Liver (tissue), 8 donors: ENCODE measurements at regions not wholly inside any gene's neighbourhood (a gene's known extent, or its start where the extent isn't known, plus 50 kb on each side); places are given as distances from the start of the nearest gene placed in this dataset.

Source experiments
- DNase-seq: peaks from one replicate; pipeline ENCODE4 v3.0.0-alpha.2; 2017; ENCODE audit warnings: low spot score
- H3K27ac ChIP-seq, 2 donors: one replicate each; pipeline ENCODE4 v1.7.0; 2013; ENCODE audit warnings: inconsistent platforms in 2 of 2, low read length in 2 of 2, control low read depth in 1 of 2, low read depth in 1 of 2, mild to moderate bottlenecking in 1 of 2
- H3K27me3 ChIP-seq, 4 donors: one replicate each; pipeline versions ENCODE4 v1.6.1 to v1.7.0; 2013; ENCODE audit warnings: low read length in 3 of 4, inconsistent platforms in 1 of 4, mild to moderate bottlenecking in 1 of 4, moderate library complexity in 1 of 4; ENCODE audit not compliant: control insufficient read depth in 4 of 4, insufficient read depth in 4 of 4
- H3K36me3 ChIP-seq, 4 donors: one replicate each; pipeline versions ENCODE4 v1.6.1 to v1.7.0; 2013; ENCODE audit warnings: low read length in 3 of 4, mild to moderate bottlenecking in 3 of 4, low read depth in 1 of 4, moderate library complexity in 1 of 4; ENCODE audit not compliant: control insufficient read depth in 4 of 4, insufficient read depth in 3 of 4
- H3K4me1 ChIP-seq, 4 donors: one replicate each; pipeline versions ENCODE4 v1.6.1 to v1.7.0; 2013; ENCODE audit warnings: low read length in 3 of 4, mild to moderate bottlenecking in 3 of 4, moderate library complexity in 1 of 4; ENCODE audit not compliant: control insufficient read depth in 4 of 4, insufficient read depth in 4 of 4
- H3K4me3 ChIP-seq, 3 donors: one replicate each; pipeline versions ENCODE4 v1.6.1 to v1.7.0; 2013; ENCODE audit warnings: low read length in 3 of 3, control low read depth in 1 of 3, low read depth in 1 of 3, mild to moderate bottlenecking in 1 of 3
- H3K9ac ChIP-seq, 2 donors: one replicate each; pipeline ENCODE4 v1.7.0; 2013; ENCODE audit warnings: low read length in 2 of 2, mild to moderate bottlenecking in 2 of 2, moderate library complexity in 2 of 2, control low read depth in 1 of 2, low read depth in 1 of 2
- H3K9me3 ChIP-seq, 4 donors: one replicate each; pipeline versions ENCODE4 v1.6.1 to v1.7.0; 2013; ENCODE audit warnings: low read length in 3 of 4; ENCODE audit not compliant: control insufficient read depth in 4 of 4
- ATF3 ChIP-seq: IDR thresholded peaks from 2 replicates; pipeline ENCODE4 v1.6.1; 2016; ENCODE audit warnings: antibody characterized with exemption
- CTCF ChIP-seq: fragments of 150-350 bp; IDR thresholded peaks from 2 replicates; pipeline ENCODE4 v1.5.1; 2017; ENCODE audit warnings: improper control_type of control experiment, low read depth, low read length; ENCODE audit not compliant: missing input control
- EGR1 ChIP-seq, 2 donors: IDR thresholded peaks; 2 replicates each; pipeline ENCODE4 v1.6.1; 2016 to 2018; ENCODE audit warnings: antibody characterized with exemption in 2 of 2, low read depth in 2 of 2
- FOXA1 ChIP-seq: IDR thresholded peaks from 2 replicates; pipeline ENCODE4 v1.6.1; 2016; ENCODE audit warnings: antibody characterized with exemption
- FOXA2 ChIP-seq: IDR thresholded peaks from 2 replicates; pipeline ENCODE4 v1.6.1; 2016; ENCODE audit warnings: antibody characterized with exemption
- GABPA ChIP-seq, 2 donors: IDR thresholded peaks in 1 of 2; conservative IDR thresholded peaks in 1 of 2; 2 replicates each; pipeline ENCODE4 v1.6.1; 2016; ENCODE audit warnings: antibody characterized with exemption in 2 of 2, mild to moderate bottlenecking in 1 of 2, moderate library complexity in 1 of 2
- HNF4A ChIP-seq, 2 donors: conservative IDR thresholded peaks; 2 replicates each; pipeline ENCODE4 v1.6.1; 2016; ENCODE audit warnings: antibody characterized with exemption in 2 of 2, mild to moderate bottlenecking in 2 of 2
- HNF4G ChIP-seq: IDR thresholded peaks from 2 replicates; pipeline ENCODE4 v1.6.1; 2016; ENCODE audit warnings: antibody characterized with exemption
- JUND ChIP-seq, 2 donors: IDR thresholded peaks; 2 replicates each; pipeline ENCODE4 v1.6.1; 2016; ENCODE audit warnings: antibody characterized with exemption in 2 of 2
- MAX ChIP-seq: IDR thresholded peaks from 2 replicates; pipeline ENCODE4 v1.6.1; 2016; ENCODE audit warnings: antibody characterized with exemption
- NR2F2 ChIP-seq: IDR thresholded peaks from 2 replicates; pipeline ENCODE4 v1.6.1; 2016; ENCODE audit warnings: antibody characterized with exemption
- RAD21 ChIP-seq, 2 donors: IDR thresholded peaks; 2 replicates each; pipeline ENCODE4 v1.6.1; 2016; ENCODE audit warnings: antibody characterized with exemption in 2 of 2, mild to moderate bottlenecking in 2 of 2
- REST ChIP-seq: IDR thresholded peaks from 2 replicates; pipeline ENCODE4 v1.6.1; 2016; ENCODE audit warnings: antibody characterized with exemption, mild to moderate bottlenecking
- RXRA ChIP-seq, 2 donors: IDR thresholded peaks; 2 replicates each; pipeline ENCODE4 v1.6.1; 2017 to 2018; ENCODE audit warnings: antibody characterized with exemption in 2 of 2, mild to moderate bottlenecking in 1 of 2
- SP1 ChIP-seq: IDR thresholded peaks from 2 replicates; pipeline ENCODE4 v1.6.1; 2018; ENCODE audit warnings: antibody characterized with exemption, mild to moderate bottlenecking
- TAF1 ChIP-seq: conservative IDR thresholded peaks from 2 replicates; pipeline ENCODE4 v1.6.1; 2016; ENCODE audit warnings: antibody characterized with exemption, mild to moderate bottlenecking
- YY1 ChIP-seq: IDR thresholded peaks from 2 replicates; pipeline ENCODE4 v1.6.1; 2016; ENCODE audit warnings: antibody characterized with exemption, mild to moderate bottlenecking
- ZBTB33 ChIP-seq: IDR thresholded peaks from 2 replicates; pipeline ENCODE4 v1.6.1; 2016; ENCODE audit warnings: antibody characterized with exemption
- WGBS: extraction: QIAGEN DNeasy Blood & Tissue Kit; methylation state at CpG from one replicate; pipeline ENCODE4 v1.1.7; 2013; 5-methylcytosine and 5-hydroxymethylcytosine counted together
- donor health status: healthy.
- donor health status: healthy.
- donor health status: healthy.
- donor health status: healthy.
- donor health status: healthy.

- DNase-seq = no peak
- H3K4me1 ChIP-seq = no peaks in the 10 kb centered on the region
- 77% methylated on average over 10 of the region's 10 CpGs for WGBS
- no peak for TF ChIP-seq FOXA1
- TF ChIP-seq GABPA (IDR thresholded peaks at IDR 0.05 in 1 of 2, conservative IDR thresholded peaks at IDR 0.05 in 1 of 2) = no peak
- TF ChIP-seq NR2F2 = no peak
- no peak for TF ChIP-seq RAD21 (IDR thresholded peaks at IDR 0.05)
- TF ChIP-seq SP1 = no peak
- TF ChIP-seq FOXA2 = no peak
- no peak for TF ChIP-seq YY1
- TF ChIP-seq ATF3 = no peak
- TF ChIP-seq ZBTB33 = no peak
- TF ChIP-seq MAX = no peak
- no peak for TF ChIP-seq REST
- no peak for TF ChIP-seq EGR1 (IDR thresholded peaks at IDR 0.05; ENCODE audit: low read depth in 2 of 2)
- TF ChIP-seq HNF4G = no peak
- no peak for TF ChIP-seq TAF1
- no peak for TF ChIP-seq HNF4A (conservative IDR thresholded peaks at IDR 0.05)
- TF ChIP-seq JUND (IDR thresholded peaks at IDR 0.05) = no peak
- H3K27me3 ChIP-seq = peaks cover 0 to 2% (median 0%) of the 10 kb centered on the region in 4 donors
- no peak overlapping the region for H3K9ac ChIP-seq
- no peaks in the 10 kb centered on the region for H3K36me3 ChIP-seq
- no peaks in the 10 kb centered on the region for H3K9me3 ChIP-seq
- no peak overlapping the region for H3K4me3 ChIP-seq
- no peak overlapping the region for H3K27ac ChIP-seq
Observed at GRCh38 chr3:5727743-5728484, 540.4 kb downstream of the EDEM1 start.

- Histone ChIP-seq H3K27me3 (peaks cover 0 to 2% (median 0%) of the 10 kb centered on the region in 4 donors), H3K27ac (no peak overlapping the region), H3K4me1 (no peaks in the 10 kb centered on the region), H3K9ac (no peak overlapping the region), H3K4me3 (no peak overlapping the region), H3K36me3 (no peaks in the 10 kb centered on the region), H3K9me3 (no peaks in the 10 kb centered on the region)
- no peak for TF ChIP-seq HNF4G
- TF ChIP-seq GABPA (IDR thresholded peaks at IDR 0.05 in 1 of 2, conservative IDR thresholded peaks at IDR 0.05 in 1 of 2) = no peak
- no peak for TF ChIP-seq YY1
- TF ChIP-seq NR2F2 = no peak
- TF ChIP-seq SP1 = no peak
- TF ChIP-seq FOXA1 = no peak
- no peak for TF ChIP-seq JUND (IDR thresholded peaks at IDR 0.05)
- TF ChIP-seq RXRA (IDR thresholded peaks at IDR 0.05) = no peak
- no peak for TF ChIP-seq FOXA2
- no peak for TF ChIP-seq TAF1
- no peak for TF ChIP-seq ATF3
- TF ChIP-seq CTCF = no peak
- no peak for TF ChIP-seq RAD21 (IDR thresholded peaks at IDR 0.05)
- no peak for DNase-seq
- WGBS = 67% methylated on average over 4 of the region's 4 CpGs
Observed at GRCh38 chr3:5729852-5730251, 542.3 kb downstream of the EDEM1 start.
